Karpas-422 (cell line): ENCODE measurements at regions not wholly inside any gene's neighbourhood (a gene's known extent, or its start where the extent isn't known, plus 50 kb on each side); places are given as distances from the start of the nearest gene placed in this dataset.

Experiments
- DNase-seq: peaks from one replicate; pipeline ENCODE4 v3.0.0-alpha.2; 2015
- H2AFZ ChIP-seq: fragments of 200-600 bp; sonication (generic); 2 replicates; pipeline ENCODE4 v1.6.1; 2014; ENCODE audit warnings: antibody characterized with exemption, low read length, mixed read lengths
- H3K27ac ChIP-seq: fragments of 200-600 bp; sonication (generic); 2 replicates; pipeline ENCODE4 v1.5.1; 2014; ENCODE audit warnings: mild to moderate bottlenecking, low read length, moderate library complexity
- H3K27me3 ChIP-seq: fragments of 200-600 bp; sonication (generic); 2 replicates; pipeline ENCODE4 v1.6.1; 2014; ENCODE audit warnings: low read length, mixed read lengths
- H3K36me3 ChIP-seq: fragments of 200-600 bp; sonication (generic); 2 replicates; pipeline ENCODE4 v1.6.1; 2014; ENCODE audit warnings: low read length, mixed read lengths; ENCODE audit not compliant: insufficient read depth
- H3K4me1 ChIP-seq: fragments of 200-600 bp; sonication (generic); 2 replicates; pipeline ENCODE4 v1.6.1; 2014; ENCODE audit warnings: mild to moderate bottlenecking, low read length, mixed read lengths
- H3K4me2 ChIP-seq: fragments of 200-600 bp; sonication (generic); 2 replicates; pipeline ENCODE4 v1.6.1; 2014; ENCODE audit warnings: low read length, low read depth, mild to moderate bottlenecking; ENCODE audit not compliant: poor library complexity, severe bottlenecking
- H3K4me3 ChIP-seq: fragments of 200-600 bp; sonication (generic); 2 replicates; pipeline ENCODE4 v1.5.1; 2014; ENCODE audit warnings: mild to moderate bottlenecking, antibody characterized with exemption, low read length, mixed read lengths
- H3K79me2 ChIP-seq: fragments of 200-600 bp; sonication (generic); 2 replicates; pipeline ENCODE4 v1.6.1; 2014; ENCODE audit warnings: mild to moderate bottlenecking, low read length, mixed read lengths
- H3K9ac ChIP-seq: fragments of 200-600 bp; sonication (generic); 2 replicates; pipeline ENCODE4 v1.6.0; 2014; ENCODE audit warnings: low read length
- H3K9me2 ChIP-seq: fragments of 200-600 bp; sonication (generic), shearing (Covaris generic); replicated peaks from 2 replicates; pipeline ENCODE4 v1.6.0; 2014; ENCODE audit warnings: mild to moderate bottlenecking, low read length, moderate library complexity; ENCODE audit not compliant: insufficient read depth
- H3K9me3 ChIP-seq: fragments of 300-700, 200-600 bp; sonication (generic); 2 replicates; pipeline ENCODE4 v1.6.1; 2014; ENCODE audit warnings: low read length, mixed read lengths
- H4K20me1 ChIP-seq: fragments of 200-600 bp; sonication (generic); 2 replicates; pipeline ENCODE4 v1.6.1; 2014; ENCODE audit warnings: mild to moderate bottlenecking, antibody characterized with exemption, low read length, low read depth; ENCODE audit not compliant: insufficient read depth

DNA sequence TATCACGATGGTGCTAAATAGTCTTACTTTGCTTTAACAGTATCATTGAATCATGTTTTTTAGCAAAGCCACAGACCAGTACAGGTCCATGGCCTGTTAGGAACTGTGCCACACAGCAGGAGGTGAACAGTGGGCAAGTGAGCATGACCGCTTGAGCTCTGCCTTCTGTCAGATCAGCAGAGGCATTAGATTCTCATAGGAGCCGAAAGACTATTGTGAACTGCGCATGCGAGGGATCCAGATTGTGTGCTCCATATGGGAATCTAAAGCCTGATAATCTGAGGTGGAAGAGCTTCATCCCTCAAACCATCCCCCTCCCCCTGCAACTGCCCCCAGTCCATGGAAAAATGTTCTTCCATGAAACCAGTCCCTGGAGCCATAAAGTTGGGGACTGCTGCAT lies 102.3 kb upstream of the OSR1 start:
- Histone ChIP-seq H3K79me2 (no peaks in the 10 kb centered on the region), H2AFZ (no peak overlapping the region), H3K27me3 (no peaks in the 10 kb centered on the region), H3K4me2 (no peak overlapping the region), H3K27ac (no peak overlapping the region), H3K4me1 (no peaks in the 10 kb centered on the region), H3K9ac (no peak overlapping the region), H4K20me1 (no peaks in the 10 kb centered on the region), H3K9me3 (no peaks in the 10 kb centered on the region), H3K4me3 (no peak overlapping the region), H3K36me3 (no peaks in the 10 kb centered on the region), H3K9me2 (no peaks in the 10 kb centered on the region)
- DNase-seq, result no peak

DNA sequence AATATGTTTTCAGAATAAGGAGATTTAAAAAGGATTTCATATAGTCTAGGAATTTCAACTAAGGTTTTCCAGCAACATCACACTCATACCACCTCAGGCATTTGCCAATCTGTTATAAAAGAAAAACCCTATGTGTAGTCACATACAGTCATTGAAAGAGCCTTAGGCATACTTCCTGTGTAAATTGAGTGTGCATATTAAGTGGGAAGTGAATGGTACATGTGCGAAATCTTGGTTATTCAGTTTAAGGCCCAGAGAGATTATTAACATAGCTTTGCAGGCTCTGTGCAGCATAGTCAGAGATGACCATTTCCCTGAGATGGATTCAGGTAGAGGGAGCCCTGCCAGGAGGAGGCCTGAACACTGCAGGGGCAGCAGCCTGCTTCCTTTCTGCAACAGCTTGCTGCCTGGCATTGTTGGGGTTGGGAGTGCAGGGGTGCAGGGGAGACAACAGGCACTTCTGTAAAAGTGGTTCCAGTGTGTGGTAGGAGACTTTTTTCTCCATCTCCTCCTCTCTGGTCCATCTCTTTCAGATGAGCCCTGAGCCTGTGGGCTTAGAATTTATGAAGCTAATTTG lies 100.1 kb upstream of the OSR1 start:
- no peaks in the 10 kb centered on the region for H3K4me1 ChIP-seq
- no peaks in the 10 kb centered on the region for H3K9me3 ChIP-seq
- no peak overlapping the region for H3K4me2 ChIP-seq
- no peak for DNase-seq
- H3K27ac ChIP-seq, result no peak overlapping the region
- no peaks in the 10 kb centered on the region for H4K20me1 ChIP-seq
- H3K9me2 ChIP-seq, result no peaks in the 10 kb centered on the region
- H3K4me3 ChIP-seq, result no peak overlapping the region
- H2AFZ ChIP-seq, result no peak overlapping the region
- H3K27me3 ChIP-seq, result no peaks in the 10 kb centered on the region
- H3K9ac ChIP-seq, result no peak overlapping the region
- no peaks in the 10 kb centered on the region for H3K79me2 ChIP-seq
- H3K36me3 ChIP-seq, result no peaks in the 10 kb centered on the region

DNA sequence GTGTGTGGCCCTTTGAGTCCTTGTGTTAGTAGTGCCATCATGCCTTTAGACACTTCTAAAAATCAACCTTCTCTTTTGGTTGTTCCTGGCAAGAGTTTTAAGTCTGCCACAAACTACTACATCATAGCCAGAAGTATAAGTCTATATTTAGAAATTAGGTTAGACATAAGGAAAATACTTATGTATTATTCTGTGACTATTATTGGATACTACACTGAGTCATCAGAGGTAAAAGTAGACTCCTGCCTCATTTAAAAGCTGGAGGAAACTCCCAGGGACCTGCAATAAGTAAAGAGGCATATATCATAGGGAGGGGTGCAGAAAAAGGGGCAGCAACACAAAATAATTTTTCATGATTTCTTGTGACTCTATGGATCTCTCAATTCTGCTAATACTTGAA lies 99.4 kb upstream of the OSR1 start:
- Histone ChIP-seq H3K36me3 (no peaks in the 10 kb centered on the region), H3K9me3 (no peaks in the 10 kb centered on the region), H2AFZ (no peak overlapping the region), H3K9me2 (no peaks in the 10 kb centered on the region), H4K20me1 (no peaks in the 10 kb centered on the region), H3K4me3 (no peak overlapping the region), H3K4me1 (no peaks in the 10 kb centered on the region), H3K4me2 (no peak overlapping the region), H3K27ac (no peak overlapping the region), H3K27me3 (no peaks in the 10 kb centered on the region), H3K9ac (no peak overlapping the region), H3K79me2 (no peaks in the 10 kb centered on the region)
- no peak for DNase-seq

DNA sequence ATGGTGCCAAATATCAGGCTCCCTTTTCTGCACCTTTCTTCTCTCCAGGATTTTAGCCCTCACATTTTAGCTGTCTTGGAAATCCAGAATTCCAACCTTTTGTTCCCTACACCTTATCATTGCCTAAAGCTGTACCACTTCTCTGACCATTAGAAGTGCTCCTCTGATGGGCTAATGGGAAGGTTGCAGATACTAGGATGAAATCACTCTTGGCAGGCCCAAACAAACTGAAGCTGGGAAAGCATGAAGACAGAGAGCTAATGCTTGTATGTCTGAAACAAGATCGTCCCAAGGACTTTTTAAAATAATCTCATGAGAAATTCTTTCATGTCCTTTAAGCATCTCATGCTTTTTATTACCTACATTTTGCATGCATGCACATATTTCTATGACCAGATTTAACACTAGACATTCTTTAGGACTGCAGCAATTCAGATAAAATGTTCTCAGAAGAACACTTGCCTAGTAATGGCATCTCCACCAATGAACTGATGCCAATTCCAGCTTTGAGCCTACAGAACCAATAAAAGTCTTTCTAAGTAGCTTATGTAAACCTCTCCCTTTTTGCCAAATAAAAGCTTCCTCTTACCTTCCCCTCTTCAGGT lies 98.4 kb upstream of the OSR1 start:
- H3K79me2 ChIP-seq, result no peaks in the 10 kb centered on the region
- no peak overlapping the region for H3K27ac ChIP-seq
- H3K36me3 ChIP-seq, result no peaks in the 10 kb centered on the region
- no peaks in the 10 kb centered on the region for H4K20me1 ChIP-seq
- H3K27me3 ChIP-seq, result no peaks in the 10 kb centered on the region
- no peak overlapping the region for H2AFZ ChIP-seq
- no peak overlapping the region for H3K4me3 ChIP-seq
- H3K9ac ChIP-seq, result no peak overlapping the region
- H3K9me3 ChIP-seq, result no peaks in the 10 kb centered on the region
- H3K9me2 ChIP-seq, result no peaks in the 10 kb centered on the region
- no peaks in the 10 kb centered on the region for H3K4me1 ChIP-seq
- no peak for DNase-seq
- H3K4me2 ChIP-seq, result no peak overlapping the region

DNA sequence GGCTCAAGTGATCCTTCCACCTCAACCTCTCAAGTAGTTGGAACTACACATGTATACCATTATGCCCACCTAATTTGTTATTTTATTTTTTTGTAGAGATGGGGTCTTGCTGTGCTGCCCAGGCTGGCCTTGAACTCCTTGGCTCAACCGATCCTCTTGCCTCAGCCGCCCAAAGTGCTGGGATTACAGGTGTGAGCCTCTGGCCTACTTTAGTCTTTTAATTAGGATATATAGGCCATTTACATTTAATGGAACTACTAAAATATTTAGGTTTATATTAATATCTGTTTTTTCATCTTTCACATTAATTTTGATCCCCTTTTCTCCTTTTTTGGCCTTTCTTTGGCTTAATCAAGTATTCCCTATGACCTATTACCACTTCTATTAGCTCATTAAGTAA lies 95.7 kb upstream of the OSR1 start:
- no peaks in the 10 kb centered on the region for H4K20me1 ChIP-seq
- DNase-seq, result no peak

DNA sequence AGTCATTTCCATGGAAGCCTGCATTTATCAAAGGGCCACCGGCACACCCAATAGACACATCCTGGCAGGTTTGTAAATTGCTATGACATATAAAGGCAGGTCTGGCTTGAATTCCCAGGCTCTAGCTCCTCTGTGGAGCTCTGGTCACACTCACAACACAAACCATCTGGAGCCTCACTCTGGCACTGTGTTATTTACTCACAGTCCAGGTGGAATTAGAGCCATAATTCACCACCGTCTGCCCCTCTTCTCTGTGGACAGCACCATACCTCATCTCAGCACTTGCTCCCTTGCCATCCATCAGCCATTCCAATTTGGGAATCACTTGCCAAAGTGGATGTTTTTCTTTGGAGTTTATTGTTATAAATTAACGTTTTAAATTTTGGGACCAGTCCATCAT lies 84.3 kb upstream of the OSR1 start:
- no peak overlapping the region for H3K27ac ChIP-seq
- H4K20me1 ChIP-seq, result no peaks in the 10 kb centered on the region
- DNase-seq, result no peak
- H3K27me3 ChIP-seq, result 0 out of 2 replicates have a peak, but pooled peaks cover 3% of the 10 kb centered on the region
- H3K79me2 ChIP-seq, result no peaks in the 10 kb centered on the region
- peaks cover 6% of the 10 kb centered on the region; the same call in 1 of the 2 replicates for H3K4me1 ChIP-seq
- H3K9me2 ChIP-seq, result 0 out of 2 replicates have a peak, but pooled peaks cover 3% of the 10 kb centered on the region
- no peak overlapping the region for H3K4me2 ChIP-seq
- no peaks in the 10 kb centered on the region for H3K36me3 ChIP-seq
- H3K4me3 ChIP-seq, result no peak overlapping the region
- H3K9me3 ChIP-seq, result no peaks in the 10 kb centered on the region
- H3K9ac ChIP-seq, result no peak overlapping the region
- H2AFZ ChIP-seq, result no peak overlapping the region

More for the DNA sequence above, 95.7 kb upstream of the OSR1 start:
- Histone ChIP-seq H3K4me2 (no peak overlapping the region), H3K27me3 (no peaks in the 10 kb centered on the region), H3K27ac (no peak overlapping the region), H2AFZ (no peak overlapping the region), H3K4me3 (no peak overlapping the region), H3K36me3 (no peaks in the 10 kb centered on the region), H3K79me2 (no peaks in the 10 kb centered on the region), H3K9me2 (no peaks in the 10 kb centered on the region), H3K9me3 (no peaks in the 10 kb centered on the region), H3K4me1 (no peaks in the 10 kb centered on the region), H3K9ac (no peak overlapping the region)

DNA sequence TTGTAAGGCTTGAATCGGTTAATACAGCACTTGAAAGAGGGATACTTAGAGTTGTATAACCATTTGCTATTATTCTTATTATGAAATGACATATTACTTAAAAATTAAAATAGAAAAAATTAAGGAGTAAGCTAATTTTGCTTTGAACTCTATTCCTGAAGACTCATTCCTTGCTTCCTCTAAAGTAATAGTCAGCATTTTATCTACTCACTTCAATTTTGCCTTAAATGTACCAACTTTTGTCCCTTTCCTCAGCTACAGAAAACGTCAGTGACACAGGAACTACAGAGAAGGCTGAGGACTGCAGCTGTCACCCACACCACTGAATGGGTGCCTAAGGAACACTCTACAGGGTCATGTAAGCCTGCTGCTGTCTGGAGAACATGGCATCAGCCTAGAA lies 80.7 kb upstream of the OSR1 start:
- no peak overlapping the region for H3K4me3 ChIP-seq
- H4K20me1 ChIP-seq, result no peaks in the 10 kb centered on the region
- H3K27ac ChIP-seq, result no peak overlapping the region
- DNase-seq, result no peak
- H3K9me3 ChIP-seq, result no peaks in the 10 kb centered on the region
- 0 out of 2 replicates have a peak, but pooled peaks cover 3% of the 10 kb centered on the region for H3K9me2 ChIP-seq
- no peak overlapping the region for H3K9ac ChIP-seq
- H2AFZ ChIP-seq, result no peak overlapping the region
- H3K27me3 ChIP-seq, result 0 out of 2 replicates have a peak, but pooled peaks cover 3% of the 10 kb centered on the region
- H3K4me1 ChIP-seq, result peaks cover 6% of the 10 kb centered on the region; the same call in 1 of the 2 replicates
- H3K4me2 ChIP-seq, result no peak overlapping the region
- H3K36me3 ChIP-seq, result no peaks in the 10 kb centered on the region
- no peaks in the 10 kb centered on the region for H3K79me2 ChIP-seq

DNA sequence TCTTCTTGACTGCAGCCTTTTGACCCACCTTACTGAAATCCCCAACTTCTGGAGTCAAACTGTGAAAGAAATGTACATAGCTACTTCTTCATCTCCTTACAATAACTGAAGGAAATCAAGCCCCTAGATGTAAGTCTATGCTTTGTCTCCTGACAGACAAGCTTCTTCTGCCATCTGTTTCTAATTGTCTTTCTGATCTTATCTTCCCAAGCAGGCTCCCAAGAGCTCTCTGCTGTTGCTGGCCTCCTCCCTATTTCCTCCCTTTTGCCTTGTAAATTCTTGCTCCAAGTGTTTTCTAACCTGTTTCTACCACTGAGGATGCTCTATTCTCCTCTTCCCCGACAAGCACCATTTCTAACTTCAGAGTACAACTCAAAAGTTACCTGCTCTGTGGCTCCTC lies 77.4 kb upstream of the OSR1 start:
- no peaks in the 10 kb centered on the region for H3K79me2 ChIP-seq
- H3K4me3 ChIP-seq, result no peak overlapping the region
- no peak for DNase-seq
- H3K27me3 ChIP-seq, result 0 out of 2 replicates have a peak, but pooled peaks cover 3% of the 10 kb centered on the region
- no peak overlapping the region for H3K4me2 ChIP-seq
- no peaks in the 10 kb centered on the region for H4K20me1 ChIP-seq
- H3K36me3 ChIP-seq, result no peaks in the 10 kb centered on the region
- 0 out of 2 replicates have a peak, but pooled peaks cover 2% of the 10 kb centered on the region for H3K9me2 ChIP-seq
- no peak overlapping the region for H2AFZ ChIP-seq
- no peaks in the 10 kb centered on the region for H3K9me3 ChIP-seq
- no peak overlapping the region for H3K27ac ChIP-seq
- peaks cover 6% of the 10 kb centered on the region; the same call in 1 of the 2 replicates for H3K4me1 ChIP-seq
- H3K9ac ChIP-seq, result no peak overlapping the region
